ENCODE measurements at regions not wholly inside any gene's neighbourhood (a gene's known extent, or its start where the extent isn't known, plus 50 kb on each side); places are given as distances from the start of the nearest gene placed in this dataset.

DNA sequence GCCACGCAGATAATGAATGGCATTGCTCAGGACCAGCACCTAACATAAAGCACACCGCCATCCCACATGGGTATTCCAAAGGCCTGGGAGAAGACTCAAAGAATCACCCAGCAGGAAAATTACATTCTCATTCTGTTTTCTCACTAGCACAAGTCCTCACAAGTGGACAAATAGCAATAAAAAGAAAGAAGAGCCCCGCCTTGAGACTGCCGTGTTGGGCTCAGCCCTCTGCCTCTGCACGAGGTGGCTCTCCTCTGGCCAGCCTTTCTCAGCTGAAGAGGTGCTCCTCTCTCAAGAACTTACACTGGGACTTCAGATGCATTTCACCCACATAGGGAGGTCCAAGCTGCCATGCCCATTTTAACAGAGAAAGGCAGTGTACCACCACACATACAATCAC, 207.5 kb downstream of the SPTSSA start:
- FAIRE-seq: no peak
- TF ChIP-seq, protein P1, sequence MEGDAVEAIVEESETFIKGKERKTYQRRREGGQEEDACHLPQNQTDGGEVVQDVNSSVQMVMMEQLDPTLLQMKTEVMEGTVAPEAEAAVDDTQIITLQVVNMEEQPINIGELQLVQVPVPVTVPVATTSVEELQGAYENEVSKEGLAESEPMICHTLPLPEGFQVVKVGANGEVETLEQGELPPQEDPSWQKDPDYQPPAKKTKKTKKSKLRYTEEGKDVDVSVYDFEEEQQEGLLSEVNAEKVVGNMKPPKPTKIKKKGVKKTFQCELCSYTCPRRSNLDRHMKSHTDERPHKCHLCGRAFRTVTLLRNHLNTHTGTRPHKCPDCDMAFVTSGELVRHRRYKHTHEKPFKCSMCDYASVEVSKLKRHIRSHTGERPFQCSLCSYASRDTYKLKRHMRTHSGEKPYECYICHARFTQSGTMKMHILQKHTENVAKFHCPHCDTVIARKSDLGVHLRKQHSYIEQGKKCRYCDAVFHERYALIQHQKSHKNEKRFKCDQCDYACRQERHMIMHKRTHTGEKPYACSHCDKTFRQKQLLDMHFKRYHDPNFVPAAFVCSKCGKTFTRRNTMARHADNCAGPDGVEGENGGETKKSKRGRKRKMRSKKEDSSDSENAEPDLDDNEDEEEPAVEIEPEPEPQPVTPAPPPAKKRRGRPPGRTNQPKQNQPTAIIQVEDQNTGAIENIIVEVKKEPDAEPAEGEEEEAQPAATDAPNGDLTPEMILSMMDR (IDR thresholded peaks at IDR 0.05): no peak
- no peak for DNase-seq
- 73 to 78% methylated on average over 5 of the region's 5 CpGs for WGBS, 2 donors
- H3K9me3 ChIP-seq: no peaks in the 10 kb centered on the region
- no peak for ATAC-seq
- no peak overlapping the region for H3K27ac ChIP-seq
- no peaks in the 10 kb centered on the region for H3K4me1 ChIP-seq
- no peaks in the 10 kb centered on the region for H3K36me3 ChIP-seq
- H3K4me3 ChIP-seq: no peak overlapping the region
- H3K27me3 ChIP-seq: no peaks in the 10 kb centered on the region
- intact Hi-C loops (cut with DNase I): no loop called here

DNA sequence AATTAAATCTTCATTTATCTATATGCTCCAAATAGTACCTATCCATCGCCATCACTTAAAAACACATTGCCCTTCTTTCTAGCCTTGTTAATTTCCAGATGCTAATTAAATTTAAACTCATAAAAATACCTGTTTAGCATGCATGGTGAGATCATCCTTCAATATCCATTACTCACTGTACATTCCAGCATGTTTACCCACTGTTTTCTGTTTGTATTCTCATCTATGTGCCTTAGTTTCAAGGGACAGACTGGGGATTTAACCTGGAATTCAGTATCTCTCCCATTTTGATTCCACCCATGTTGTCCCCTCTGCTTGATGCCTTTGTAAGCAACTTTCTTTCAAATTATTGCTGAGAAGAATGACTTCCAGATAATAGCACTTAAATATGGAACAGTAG, 208.0 kb downstream of the SPTSSA start:
- FAIRE-seq (no peak), DNase-seq (no peak), ATAC-seq (no peak)
- intact Hi-C loops (cut with DNase I): no loop called here
- TF ChIP-seq, protein P1 (IDR thresholded peaks at IDR 0.05): no peak
- 89 to 94% methylated on average over 1 of the region's 1 CpG for WGBS, 2 donors
- no peaks in the 10 kb centered on the region for H3K27me3 ChIP-seq
- H3K27ac ChIP-seq: no peak overlapping the region
- H3K4me3 ChIP-seq: no peak overlapping the region
- H3K36me3 ChIP-seq: no peaks in the 10 kb centered on the region
- no peaks in the 10 kb centered on the region for H3K9me3 ChIP-seq
- H3K4me1 ChIP-seq: no peaks in the 10 kb centered on the region

DNA sequence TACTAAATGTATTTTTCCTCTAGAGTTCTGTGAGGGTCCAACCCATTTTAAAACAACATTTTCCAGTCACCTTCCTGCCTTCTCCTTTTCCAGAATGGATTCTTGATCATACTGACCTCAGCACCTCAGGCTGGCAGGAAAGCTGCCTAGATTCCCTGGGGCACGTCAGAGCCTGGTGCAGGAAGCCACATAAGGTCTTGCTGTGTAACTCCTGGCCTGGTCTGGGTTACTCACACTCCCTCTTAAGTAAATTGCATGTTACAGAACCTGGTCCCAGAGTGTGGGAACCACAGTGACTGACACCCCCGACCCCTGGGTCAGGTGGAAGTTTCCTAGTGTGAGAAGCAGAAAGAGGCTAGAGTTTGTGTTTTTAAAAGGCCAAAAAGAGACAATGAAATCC, 209.8 kb downstream of the SPTSSA start:
- no peaks in the 10 kb centered on the region for H3K27me3 ChIP-seq
- H3K4me1 ChIP-seq: no peaks in the 10 kb centered on the region
- H3K36me3 ChIP-seq: no peaks in the 10 kb centered on the region
- ATAC-seq (no peak), DNase-seq (no peak), FAIRE-seq (no peak)
- H3K27ac ChIP-seq: no peak overlapping the region
- TF ChIP-seq, protein P1 (IDR thresholded peaks at IDR 0.05): no peak
- no peaks in the 10 kb centered on the region for H3K9me3 ChIP-seq
- no peak overlapping the region for H3K4me3 ChIP-seq
- WGBS, 2 donors: 71 to 81% methylated on average over 2 of the region's 2 CpGs
- intact Hi-C loops (cut with DNase I): no loop called here

DNA sequence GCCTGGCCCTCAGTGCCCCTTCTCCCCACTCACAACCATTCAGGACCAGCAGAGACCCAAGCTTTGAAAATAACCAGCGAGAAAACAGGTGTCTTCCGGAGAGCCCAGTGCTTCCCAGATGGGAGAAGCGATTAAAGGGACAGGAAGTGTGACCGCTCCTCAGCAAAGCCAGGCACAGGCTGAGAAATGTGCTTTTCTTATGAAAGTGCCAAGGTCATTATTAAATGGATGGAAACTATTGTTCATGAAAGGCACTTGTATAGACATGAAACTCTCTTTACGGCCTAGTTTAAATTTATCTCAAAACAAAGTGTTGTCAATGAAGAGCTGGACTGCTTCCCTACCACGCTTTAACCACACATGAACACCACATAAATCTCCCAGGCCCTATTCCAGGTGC, 210.4 kb downstream of the SPTSSA start:
- no peak for FAIRE-seq
- Histone ChIP-seq H3K9me3 (no peaks in the 10 kb centered on the region), H3K36me3 (no peaks in the 10 kb centered on the region), H3K27ac (no peak overlapping the region), H3K27me3 (no peaks in the 10 kb centered on the region), H3K4me1 (no peaks in the 10 kb centered on the region), H3K4me3 (no peak overlapping the region)
- DNase-seq: no peak
- TF ChIP-seq, protein P1 (IDR thresholded peaks at IDR 0.05): no peak
- 81 to 82% methylated on average over 6 of the region's 6 CpGs for WGBS, 2 donors
- intact Hi-C loops (cut with DNase I): no loop called here
- ATAC-seq: no peak

DNA sequence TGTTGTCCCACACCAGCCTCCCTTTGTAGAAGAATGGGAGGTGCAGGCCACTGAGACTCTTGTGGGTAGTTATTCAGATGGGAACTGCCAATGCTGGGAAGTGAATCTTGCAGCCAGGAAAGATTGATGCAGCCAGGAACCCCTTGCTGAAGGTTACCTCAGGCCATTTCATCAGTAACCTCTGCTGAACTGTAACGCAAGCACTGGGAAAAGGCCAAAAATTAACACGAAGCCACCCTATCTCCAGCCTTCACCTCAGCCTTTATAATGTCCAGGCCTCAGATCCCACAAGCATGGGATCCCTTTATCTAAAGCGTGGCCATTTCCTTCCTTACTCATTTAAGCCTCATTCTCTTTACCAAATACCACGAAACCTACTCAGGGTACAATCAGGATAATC, 211.1 kb downstream of the SPTSSA start:
- ATAC-seq (no peak), DNase-seq (no peak), FAIRE-seq (no peak)
- Histone ChIP-seq H3K27ac (no peak overlapping the region), H3K4me1 (no peaks in the 10 kb centered on the region), H3K27me3 (no peaks in the 10 kb centered on the region), H3K9me3 (no peaks in the 10 kb centered on the region), H3K4me3 (no peak overlapping the region), H3K36me3 (no peaks in the 10 kb centered on the region)
- 68 to 69% methylated on average over 4 of the region's 4 CpGs for WGBS, 2 donors
- TF ChIP-seq, protein P1 (IDR thresholded peaks at IDR 0.05): no peak
- intact Hi-C loops (cut with DNase I): no loop called here

Data from pancreas (tissue), 10 donors.